ENCODE measurements at regions not wholly inside any gene's neighbourhood (a gene's known extent, or its start where the extent isn't known, plus 50 kb on each side); places are given as distances from the start of the nearest gene placed in this dataset.

DNA sequence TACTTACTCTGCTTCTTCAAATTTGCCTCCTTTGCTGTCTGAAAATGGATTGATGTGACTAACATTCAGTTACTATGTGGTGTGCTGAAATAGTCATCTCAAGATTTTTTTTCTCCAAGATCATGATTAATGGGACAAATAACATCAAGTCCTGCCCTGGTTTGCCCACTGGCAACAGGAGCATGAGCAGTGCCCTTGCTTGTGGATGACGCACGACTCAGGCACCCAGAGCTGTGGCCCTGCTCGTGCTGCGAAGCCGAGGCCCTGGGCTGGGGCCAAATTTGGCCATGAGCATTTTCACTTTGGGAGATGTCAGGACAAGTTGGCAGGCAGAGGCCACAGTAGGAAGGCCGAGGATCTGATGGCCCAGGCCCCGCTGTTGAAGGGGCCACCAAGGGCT is 239.8 kb upstream of the IGFBP3 start:
- FAIRE-seq: no peak
- TF ChIP-seq, protein P1, sequence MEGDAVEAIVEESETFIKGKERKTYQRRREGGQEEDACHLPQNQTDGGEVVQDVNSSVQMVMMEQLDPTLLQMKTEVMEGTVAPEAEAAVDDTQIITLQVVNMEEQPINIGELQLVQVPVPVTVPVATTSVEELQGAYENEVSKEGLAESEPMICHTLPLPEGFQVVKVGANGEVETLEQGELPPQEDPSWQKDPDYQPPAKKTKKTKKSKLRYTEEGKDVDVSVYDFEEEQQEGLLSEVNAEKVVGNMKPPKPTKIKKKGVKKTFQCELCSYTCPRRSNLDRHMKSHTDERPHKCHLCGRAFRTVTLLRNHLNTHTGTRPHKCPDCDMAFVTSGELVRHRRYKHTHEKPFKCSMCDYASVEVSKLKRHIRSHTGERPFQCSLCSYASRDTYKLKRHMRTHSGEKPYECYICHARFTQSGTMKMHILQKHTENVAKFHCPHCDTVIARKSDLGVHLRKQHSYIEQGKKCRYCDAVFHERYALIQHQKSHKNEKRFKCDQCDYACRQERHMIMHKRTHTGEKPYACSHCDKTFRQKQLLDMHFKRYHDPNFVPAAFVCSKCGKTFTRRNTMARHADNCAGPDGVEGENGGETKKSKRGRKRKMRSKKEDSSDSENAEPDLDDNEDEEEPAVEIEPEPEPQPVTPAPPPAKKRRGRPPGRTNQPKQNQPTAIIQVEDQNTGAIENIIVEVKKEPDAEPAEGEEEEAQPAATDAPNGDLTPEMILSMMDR (IDR thresholded peaks at IDR 0.05): no peak
- no peak for ATAC-seq
- Histone ChIP-seq H3K9me3 (no peaks in the 10 kb centered on the region), H3K36me3 (no peaks in the 10 kb centered on the region), H3K4me3 (no peak overlapping the region), H3K27me3 (no peaks in the 10 kb centered on the region), H3K27ac (no peak overlapping the region), H3K4me1 (no peaks in the 10 kb centered on the region)
- intact Hi-C loops (cut with DNase I): no loop called here
- WGBS, 2 donors: 87 to 92% methylated on average over 7 of the region's 7 CpGs
- DNase-seq: no peak

DNA sequence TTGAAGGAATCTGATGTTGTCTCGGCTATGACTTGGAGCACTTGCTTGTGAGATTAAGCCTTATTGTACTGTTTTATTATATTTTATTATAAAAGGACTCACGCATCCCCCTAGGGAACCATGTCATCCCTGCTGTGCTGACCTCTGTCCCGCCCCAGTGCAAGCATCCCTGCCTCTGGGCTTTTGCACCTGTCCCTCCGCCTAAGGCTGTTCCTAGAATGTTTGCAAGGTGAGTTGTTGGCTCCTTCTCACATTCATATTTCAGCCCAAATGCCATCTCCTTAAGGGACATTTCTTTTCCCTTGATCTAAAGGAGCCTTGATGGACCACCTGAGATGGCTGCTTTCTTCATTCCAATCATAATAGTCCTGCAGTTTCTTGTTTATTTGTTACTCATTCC is 236.9 kb upstream of the IGFBP3 start:
- 79 to 92% methylated on average over 4 of the region's 4 CpGs for WGBS, 2 donors
- intact Hi-C loops (cut with DNase I): no loop called here
- ATAC-seq (no peak), FAIRE-seq (no peak), DNase-seq (no peak)
- H3K4me1 ChIP-seq: no peaks in the 10 kb centered on the region
- no peaks in the 10 kb centered on the region for H3K9me3 ChIP-seq
- no peak overlapping the region for H3K27ac ChIP-seq
- H3K4me3 ChIP-seq: no peak overlapping the region
- TF ChIP-seq, protein P1 (IDR thresholded peaks at IDR 0.05): no peak
- H3K27me3 ChIP-seq: no peaks in the 10 kb centered on the region
- H3K36me3 ChIP-seq: no peaks in the 10 kb centered on the region

DNA sequence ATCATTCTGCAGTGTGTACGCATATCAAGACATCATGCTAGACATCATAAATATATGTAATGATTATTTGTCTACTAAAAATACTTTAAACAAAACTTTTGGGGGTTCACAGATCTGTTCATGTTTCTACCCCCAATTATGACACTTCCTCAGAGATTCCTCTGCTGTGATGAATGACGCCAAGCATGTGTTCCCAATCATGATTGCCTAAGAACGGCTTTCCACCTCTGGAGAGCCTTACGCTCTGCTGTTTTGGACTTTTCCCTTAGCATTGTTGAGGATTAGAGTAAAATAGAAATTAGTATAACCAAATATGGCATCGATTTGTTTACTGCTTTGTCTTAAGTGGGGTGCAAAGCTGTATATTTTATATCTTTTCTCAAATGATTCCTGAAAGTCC is 236.3 kb upstream of the IGFBP3 start:
- H3K27me3 ChIP-seq: no peaks in the 10 kb centered on the region
- H3K36me3 ChIP-seq: no peaks in the 10 kb centered on the region
- H3K9me3 ChIP-seq: no peaks in the 10 kb centered on the region
- no peaks in the 10 kb centered on the region for H3K4me1 ChIP-seq
- FAIRE-seq (no peak), DNase-seq (no peak), ATAC-seq (no peak)
- 79 to 89% methylated on average over 5 of the region's 5 CpGs for WGBS, 2 donors
- no peak overlapping the region for H3K4me3 ChIP-seq
- intact Hi-C loops (cut with DNase I): no loop called here
- no peak overlapping the region for H3K27ac ChIP-seq
- TF ChIP-seq, protein P1 (IDR thresholded peaks at IDR 0.05): no peak

DNA sequence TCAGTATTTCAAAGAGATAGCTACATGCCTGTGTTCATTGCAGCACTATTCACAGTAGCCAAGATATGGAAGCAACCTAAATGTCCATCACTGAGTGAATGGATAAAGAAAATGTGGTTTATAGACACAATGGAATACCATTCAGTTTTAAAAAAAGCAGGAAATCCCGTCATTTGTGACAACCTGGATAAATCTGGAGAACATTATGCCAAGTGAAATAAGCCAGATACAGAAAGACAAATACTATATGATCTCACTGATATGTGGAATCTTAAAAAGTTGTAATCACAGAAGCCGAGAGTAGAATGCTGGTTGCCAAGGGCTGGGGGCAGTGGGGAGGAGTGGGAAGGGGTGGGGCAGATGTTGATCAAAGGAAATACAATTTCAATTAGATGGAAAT is 235.8 kb upstream of the IGFBP3 start:
- TF ChIP-seq, protein P1 (IDR thresholded peaks at IDR 0.05): no peak
- FAIRE-seq: no peak
- WGBS, 2 donors: 31 to 34% methylated on average over 2 of the region's 2 CpGs

DNA sequence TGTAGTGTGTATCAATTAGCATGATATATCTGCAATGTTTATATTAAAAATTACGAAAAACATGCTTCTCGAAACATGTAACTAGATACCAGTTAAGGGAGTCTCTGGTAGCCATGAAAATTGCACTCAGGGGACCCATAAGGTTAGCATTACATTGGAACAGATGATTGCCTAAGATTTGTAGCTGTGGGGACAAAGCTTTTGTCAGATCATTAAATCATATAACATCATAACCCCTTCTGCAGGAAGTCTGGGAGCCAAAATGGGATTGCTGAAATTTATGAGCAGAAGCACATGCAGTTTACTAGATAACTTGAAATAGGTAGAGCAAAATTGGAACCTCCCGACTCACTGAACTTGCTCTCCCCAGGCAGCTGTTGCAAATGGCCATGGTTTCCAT is 235.0 kb upstream of the IGFBP3 start:
- ATAC-seq (no peak), DNase-seq (no peak), FAIRE-seq (no peak)
- Histone ChIP-seq H3K36me3 (no peaks in the 10 kb centered on the region), H3K4me1 (no peaks in the 10 kb centered on the region), H3K27ac (no peak overlapping the region), H3K9me3 (no peaks in the 10 kb centered on the region), H3K4me3 (no peak overlapping the region), H3K27me3 (no peaks in the 10 kb centered on the region)
- TF ChIP-seq, protein P1 (IDR thresholded peaks at IDR 0.05): no peak
- WGBS, 2 donors: 71 to 80% methylated on average over 3 of the region's 3 CpGs
- intact Hi-C loops (cut with DNase I): no loop called here

More for the DNA sequence above, 235.8 kb upstream of the IGFBP3 start:
- Histone ChIP-seq H3K27me3 (no peaks in the 10 kb centered on the region), H3K9me3 (no peaks in the 10 kb centered on the region), H3K27ac (no peak overlapping the region), H3K4me1 (no peaks in the 10 kb centered on the region), H3K4me3 (no peak overlapping the region), H3K36me3 (no peaks in the 10 kb centered on the region)
- DNase-seq (no peak), ATAC-seq (no peak)
- intact Hi-C loops (cut with DNase I): no loop called here
